ENCODE measurements at regions not wholly inside any gene's neighbourhood (a gene's known extent, or its start where the extent isn't known, plus 50 kb on each side); places are given as distances from the start of the nearest gene placed in this dataset.
A peak's percentile ranks its signal among the peaks of the same experiment; 100 is the strongest.
"Not testable (repeated sequence)": the region's sequence is repeated elsewhere in the genome, so short reads cannot be mapped to it uniquely, and the experiment has no call there.

- ATAC-seq (no peak), DNase-seq (no peak)
- intact Hi-C loops (cut with micrococcal nuclease): no loop called here
Measured at GRCh38 chr11:87894961-87895360, 280.3 kb downstream of the RAB38 start.

GRCh38 chr11:87892291-87892690, 283.0 kb downstream of the RAB38 start:
- intact Hi-C loops (cut with micrococcal nuclease): no loop called here
- no peak for DNase-seq
- ATAC-seq: no peak

- intact Hi-C loops (cut with micrococcal nuclease): no loop called here
- no peak for DNase-seq
- ATAC-seq: no peak
Measured at GRCh38 chr11:87889126-87889525, 286.1 kb downstream of the RAB38 start.

GRCh38 chr11:87885084-87885483, 290.2 kb downstream of the RAB38 start:
- ATAC-seq; intact Hi-C loops (cut with micrococcal nuclease); DNase-seq: not testable (repeated sequence)

GRCh38 chr11:87879118-87879517, 296.1 kb downstream of the RAB38 start:
- no peak for DNase-seq
- intact Hi-C loops (cut with micrococcal nuclease): no loop called here
- no peak for ATAC-seq

- intact Hi-C loops (cut with micrococcal nuclease): no loop called here
- no peak for ATAC-seq
- no peak for DNase-seq
Measured at GRCh38 chr11:87878373-87878825, 296.8 kb downstream of the RAB38 start.

GRCh38 chr11:87871056-87871455, 304.2 kb downstream of the RAB38 start:
- no peak for ATAC-seq
- DNase-seq: no peak
- intact Hi-C loops (cut with micrococcal nuclease): no loop called here

GRCh38 chr11:87870086-87870485, 305.2 kb downstream of the RAB38 start:
- ATAC-seq (no peak), DNase-seq (no peak)
- intact Hi-C loops (cut with micrococcal nuclease): no loop called here

- intact Hi-C loops (cut with micrococcal nuclease): no loop called here
- DNase-seq (no peak), ATAC-seq (no peak)
Measured at GRCh38 chr11:87866951-87867350, 308.3 kb downstream of the RAB38 start.

- ATAC-seq: no peak
- intact Hi-C loops (cut with micrococcal nuclease): no loop called here
- DNase-seq: no peak
Measured at GRCh38 chr11:87861030-87861429, 314.2 kb downstream of the RAB38 start.

GRCh38 chr11:87859636-87860035, 315.6 kb downstream of the RAB38 start:
- intact Hi-C loops (cut with micrococcal nuclease): no loop called here
- DNase-seq: no peak
- no peak for ATAC-seq

GRCh38 chr11:87851827-87852226, 323.4 kb downstream of the RAB38 start:
- no peak for DNase-seq
- intact Hi-C loops (cut with micrococcal nuclease): no loop called here
- no peak for ATAC-seq

GRCh38 chr11:87851234-87851633, 324.0 kb downstream of the RAB38 start:
- intact Hi-C loops (cut with micrococcal nuclease): no loop called here

GRCh38 chr11:87849216-87849615, 326.0 kb downstream of the RAB38 start:
- intact Hi-C loops (cut with micrococcal nuclease): no loop called here

More at GRCh38 chr11:87851234-87851633, 324.0 kb downstream of the RAB38 start:
- ATAC-seq: no peak
- DNase-seq: no peak

GRCh38 chr11:87840786-87841185, 334.5 kb downstream of the RAB38 start:
- DNase-seq: no peak
- ATAC-seq: no peak
- intact Hi-C loops (cut with micrococcal nuclease): no loop called here

More at GRCh38 chr11:87849216-87849615, 326.0 kb downstream of the RAB38 start:
- DNase-seq: no peak
- ATAC-seq: peak; percentile 20

GRCh38 chr11:87832211-87832610, 343.0 kb downstream of the RAB38 start:
- intact Hi-C loops (cut with micrococcal nuclease): no loop called here
- DNase-seq: no peak
- no peak for ATAC-seq

GRCh38 chr11:87820011-87820410, 355.2 kb downstream of the RAB38 start:
- DNase-seq: no peak
- intact Hi-C loops (cut with micrococcal nuclease): no loop called here
- peak; percentile 26 for ATAC-seq

GRCh38 chr11:87819151-87819550, 356.1 kb downstream of the RAB38 start:
- DNase-seq (no peak), ATAC-seq (no peak)
- intact Hi-C loops (cut with micrococcal nuclease): no loop called here

- no peak for ATAC-seq
- intact Hi-C loops (cut with micrococcal nuclease): no loop called here
- no peak for DNase-seq
Measured at GRCh38 chr11:87812571-87813365, 362.5 kb downstream of the RAB38 start.

- ATAC-seq (no peak), DNase-seq (no peak)
- intact Hi-C loops (cut with micrococcal nuclease): no loop called here
Measured at GRCh38 chr11:87810486-87810885, 364.8 kb downstream of the RAB38 start.

- DNase-seq (no peak), ATAC-seq (no peak)
- intact Hi-C loops (cut with micrococcal nuclease): no loop called here
Measured at GRCh38 chr11:87809256-87809655, 366.0 kb downstream of the RAB38 start.

Measured in left ventricle myocardium superior (tissue), 1 donor.